Activated CD4-positive, alpha-beta T cell treated with anti-CD3 and anti-CD28 coated beads for 48 hours (primary cell): ENCODE measurements at regions not wholly inside any gene's neighbourhood (a gene's known extent, or its start where the extent isn't known, plus 50 kb on each side); places are given as distances from the start of the nearest gene placed in this dataset.

ENCODE experiments used
- DNase-seq: peaks from one replicate; pipeline ENCODE4 v3.0.0-alpha.2; 2020

DNA sequence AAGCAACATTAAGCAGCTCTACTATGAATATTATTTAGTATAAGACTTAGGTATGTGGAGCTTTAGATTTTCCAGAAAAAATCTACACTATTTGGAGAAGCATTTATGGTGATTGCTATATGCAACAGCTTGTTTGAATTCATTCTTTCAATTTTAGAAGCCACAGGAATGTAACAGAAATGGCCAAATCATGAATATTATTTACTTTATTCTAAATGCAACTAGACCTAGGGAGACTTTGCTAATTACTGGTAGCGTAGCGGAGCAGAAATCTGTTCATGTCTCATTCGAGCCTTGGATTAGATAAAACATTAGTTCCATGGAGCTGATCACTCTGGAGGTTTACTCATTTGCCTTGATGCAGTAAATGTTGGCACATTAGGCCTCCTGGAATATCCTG, 290.2 kb downstream of the ZNF608 start:
- DNase-seq: no peak

DNA sequence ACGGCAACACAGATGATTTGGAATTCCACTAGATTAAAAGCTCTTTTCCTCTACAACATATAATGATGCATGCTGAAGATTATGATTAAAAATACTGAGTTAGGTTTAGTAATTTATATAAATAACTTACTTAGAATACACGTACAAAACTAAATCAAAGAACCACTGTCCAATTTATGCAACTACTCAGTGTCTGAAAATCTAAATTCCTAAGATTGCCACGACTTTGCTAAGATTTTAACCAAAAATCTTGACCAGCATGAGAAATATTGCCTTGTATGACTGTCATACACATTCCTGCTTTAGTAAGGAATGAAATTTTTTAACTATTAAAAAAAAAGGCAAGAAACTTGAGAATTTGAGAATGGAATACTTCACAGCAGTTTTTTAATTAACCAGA, 292.4 kb downstream of the ZNF608 start:
- no peak for DNase-seq

GRCh38 chr5:124453221-124454051, 293.0 kb downstream of the ZNF608 start:
- DNase-seq: peak; percentile 4

DNA sequence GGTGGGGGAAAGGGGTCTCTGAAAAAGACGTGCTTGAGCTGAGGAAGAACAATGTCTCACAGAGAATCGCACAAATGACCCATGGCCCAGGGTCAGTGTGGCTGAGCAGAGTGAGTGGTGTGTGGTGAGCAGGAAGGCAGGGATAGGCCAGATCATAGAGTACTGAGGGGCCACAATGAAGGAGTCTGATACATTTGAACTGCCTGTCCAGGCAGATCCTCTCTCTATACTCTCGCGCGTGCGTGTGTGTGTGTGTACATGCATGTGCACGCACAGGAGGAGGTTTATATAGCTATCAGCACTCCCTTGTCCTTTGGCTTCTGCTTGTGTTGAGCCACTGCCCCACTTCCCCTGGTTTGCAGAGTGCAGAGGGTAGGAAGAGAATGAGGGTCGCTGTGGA, 294.0 kb downstream of the ZNF608 start:
- DNase-seq: no peak

DNA sequence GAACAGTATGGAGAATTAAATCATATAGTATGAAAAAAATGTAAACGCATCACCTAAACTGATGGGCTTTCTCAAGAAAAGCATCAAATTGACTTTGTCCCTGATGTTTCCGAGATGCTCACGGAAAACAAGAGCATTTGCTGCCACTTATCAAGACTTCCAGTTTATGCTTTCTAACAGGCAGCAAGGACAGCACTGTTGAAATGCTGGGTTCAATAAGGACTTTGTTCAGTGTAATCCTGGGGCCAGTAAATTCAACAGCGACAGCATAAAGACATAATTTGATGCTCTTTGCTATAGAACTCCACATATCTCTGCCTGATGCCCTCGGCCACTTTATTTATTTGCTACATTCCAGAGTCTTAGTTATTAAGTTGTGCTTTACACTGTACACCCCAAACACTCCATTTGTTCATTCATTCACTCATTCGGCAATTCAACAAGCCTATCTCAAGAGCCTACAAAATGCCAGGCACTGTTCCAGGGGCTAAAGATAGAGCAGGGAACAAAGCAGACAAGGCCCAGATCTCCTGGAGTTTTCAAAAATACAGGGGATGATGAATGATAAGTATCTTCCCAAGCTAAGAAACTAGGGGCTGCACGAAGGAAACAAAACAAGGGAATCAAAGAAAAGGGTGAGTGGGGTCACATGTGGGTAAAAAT, 294.6 kb downstream of the ZNF608 start:
- DNase-seq: no peak

- no peak for DNase-seq
Measured at GRCh38 chr5:124446120-124446519, 300.3 kb downstream of the ZNF608 start.

GRCh38 chr5:124445070-124445619, 301.3 kb downstream of the ZNF608 start:
- DNase-seq: no peak

DNA sequence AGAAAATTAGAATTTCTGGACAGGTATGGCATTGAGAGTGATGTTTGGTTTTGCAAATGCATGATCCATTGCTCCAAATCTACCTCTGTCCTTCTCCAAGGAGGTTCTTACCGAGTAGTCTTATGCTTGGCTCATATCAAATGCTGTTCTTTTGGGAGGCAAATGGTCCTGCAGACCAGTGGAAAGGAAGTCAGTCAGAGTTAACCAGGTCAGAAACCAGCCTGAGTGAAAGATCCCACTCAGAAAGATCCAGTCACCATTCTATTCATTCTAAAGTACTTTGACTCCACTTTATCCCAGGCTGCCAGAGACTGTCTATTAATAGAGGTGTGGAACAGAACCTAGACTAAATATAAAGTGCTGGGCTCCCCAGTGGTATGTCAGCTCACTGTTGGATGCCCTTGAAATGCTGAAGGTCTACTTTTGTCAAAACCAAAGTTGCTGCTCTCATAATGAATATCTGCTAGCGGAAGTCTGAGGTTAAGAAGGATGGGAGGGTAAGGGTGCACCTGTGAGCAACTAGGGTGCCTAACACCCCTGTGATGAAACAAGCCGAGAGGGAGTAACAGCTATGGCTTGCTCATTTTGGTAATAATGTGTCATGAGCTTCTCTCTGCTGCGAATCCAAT, 302.2 kb downstream of the ZNF608 start:
- no peak for DNase-seq

DNA sequence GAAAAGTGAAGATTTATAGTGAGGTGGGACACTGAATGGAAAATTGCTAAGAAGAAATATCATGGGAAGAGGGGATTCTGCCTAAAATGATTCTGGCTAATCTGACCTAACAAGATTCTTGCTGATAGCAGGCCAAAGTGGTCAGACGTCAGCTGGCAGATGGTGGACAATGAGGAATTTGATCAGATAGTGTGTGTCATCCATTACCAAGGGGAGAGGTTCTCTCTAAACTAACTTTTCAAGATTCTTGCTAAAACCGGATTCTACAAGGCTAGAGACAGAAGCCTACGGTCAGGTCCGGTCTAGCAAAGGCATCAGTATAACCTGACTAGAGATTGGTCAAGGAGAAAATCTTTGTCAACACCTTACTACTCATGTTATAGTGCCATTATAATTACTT, 306.0 kb downstream of the ZNF608 start:
- no peak for DNase-seq

GRCh38 chr5:124439609-124440008, 306.8 kb downstream of the ZNF608 start:
- no peak for DNase-seq

DNA sequence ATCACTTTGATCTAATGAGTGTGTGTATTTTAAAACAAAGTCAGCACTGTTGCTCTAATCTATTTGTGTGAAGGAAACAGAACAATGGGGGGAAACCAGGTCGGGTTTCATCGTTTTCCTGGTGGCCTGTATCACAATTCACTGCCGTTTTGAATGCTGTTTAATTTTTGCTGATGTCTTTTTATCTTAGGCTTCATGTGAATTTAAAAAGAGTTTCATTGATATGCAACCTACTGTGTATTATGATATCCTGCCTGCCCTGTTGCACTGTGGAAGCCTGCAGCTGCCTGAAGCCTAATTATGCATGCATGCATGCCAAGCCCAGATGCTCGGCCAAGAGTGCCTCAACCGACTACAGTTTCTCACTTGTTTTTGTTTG, 307.5 kb downstream of the ZNF608 start:
- no peak for DNase-seq

- DNase-seq: no peak
Measured at GRCh38 chr5:124438026-124438902, 308.2 kb downstream of the ZNF608 start.

DNA sequence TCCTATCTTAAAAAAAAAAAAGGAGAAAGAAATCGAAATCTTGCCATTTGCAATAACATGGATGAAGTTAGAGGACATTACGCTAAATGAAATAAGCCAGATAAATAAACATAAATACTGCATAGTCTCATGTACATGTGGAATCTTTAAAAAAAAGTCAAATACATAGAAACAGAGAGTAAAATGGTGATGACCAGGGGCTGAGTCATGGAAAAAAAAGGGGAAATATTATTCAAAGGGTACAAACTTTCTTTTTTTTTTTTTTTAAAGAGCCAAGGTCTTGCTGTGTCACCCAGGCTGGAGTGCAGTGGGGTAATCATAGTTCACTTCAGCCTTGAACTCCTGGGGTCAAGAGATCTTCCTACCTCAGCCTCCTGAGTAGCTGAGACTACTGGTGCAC, 310.1 kb downstream of the ZNF608 start:
- DNase-seq: no peak

GRCh38 chr5:124433170-124433569, 313.3 kb downstream of the ZNF608 start:
- DNase-seq: no peak

DNA sequence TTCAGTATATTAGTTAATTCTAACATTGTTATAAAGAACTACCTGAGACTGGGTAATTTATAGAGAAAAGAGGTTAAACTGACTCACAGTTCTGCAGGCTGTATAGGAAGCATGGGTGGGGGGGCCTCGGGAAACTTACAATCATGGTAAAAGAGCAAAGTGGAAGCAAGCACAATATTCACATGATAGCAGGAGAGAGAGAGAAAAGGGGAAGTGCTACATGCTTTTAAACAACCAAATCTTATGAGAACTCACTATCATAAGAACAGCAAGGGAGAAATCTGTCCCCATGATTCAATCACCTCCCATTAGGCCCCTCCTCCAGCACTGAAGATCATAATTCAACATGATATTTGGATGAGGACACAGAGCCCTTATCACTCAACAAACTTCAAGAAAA, 324.9 kb downstream of the ZNF608 start:
- no peak for DNase-seq

DNA sequence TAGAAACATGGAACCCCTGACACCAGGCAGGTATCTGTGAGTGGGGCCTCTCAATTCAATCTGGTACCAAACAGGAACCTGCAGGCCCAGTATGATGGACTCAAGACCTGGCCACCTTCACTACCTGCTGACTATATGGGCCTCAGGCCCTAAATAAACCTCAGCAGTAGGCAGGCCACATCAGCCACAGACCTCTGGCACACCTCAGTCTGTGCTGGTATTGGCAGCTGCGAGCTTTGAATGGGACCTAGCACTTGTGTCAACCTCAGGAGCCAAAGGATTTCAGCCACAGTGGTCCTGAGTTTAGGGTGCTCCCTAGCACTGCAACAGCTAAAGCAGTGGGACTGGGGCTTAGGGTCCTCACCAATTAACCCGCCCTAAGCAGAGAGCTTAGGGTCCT, 325.5 kb downstream of the ZNF608 start:
- no peak for DNase-seq

DNA sequence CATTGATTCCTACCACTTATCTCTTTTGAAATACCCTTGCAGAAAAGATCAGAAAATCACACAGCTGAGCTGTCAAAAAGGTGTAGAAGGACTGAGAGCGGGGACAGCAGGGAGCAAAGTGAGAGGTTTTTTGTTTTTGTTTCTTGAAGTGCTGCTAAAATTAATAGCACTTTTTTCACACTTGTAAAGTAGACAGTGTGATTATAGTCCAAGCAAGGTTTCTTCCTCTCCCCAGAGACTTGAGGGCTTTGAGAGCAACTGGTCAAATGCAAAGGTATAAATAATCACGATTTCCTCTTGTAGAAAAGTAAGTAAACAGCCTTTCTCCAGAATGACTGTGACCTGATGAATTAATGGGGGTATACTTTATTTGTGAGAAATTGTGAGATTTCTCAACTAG, 326.9 kb downstream of the ZNF608 start:
- DNase-seq: no peak

- no peak for DNase-seq
Measured at GRCh38 chr5:124418390-124418789, 328.0 kb downstream of the ZNF608 start.

DNA sequence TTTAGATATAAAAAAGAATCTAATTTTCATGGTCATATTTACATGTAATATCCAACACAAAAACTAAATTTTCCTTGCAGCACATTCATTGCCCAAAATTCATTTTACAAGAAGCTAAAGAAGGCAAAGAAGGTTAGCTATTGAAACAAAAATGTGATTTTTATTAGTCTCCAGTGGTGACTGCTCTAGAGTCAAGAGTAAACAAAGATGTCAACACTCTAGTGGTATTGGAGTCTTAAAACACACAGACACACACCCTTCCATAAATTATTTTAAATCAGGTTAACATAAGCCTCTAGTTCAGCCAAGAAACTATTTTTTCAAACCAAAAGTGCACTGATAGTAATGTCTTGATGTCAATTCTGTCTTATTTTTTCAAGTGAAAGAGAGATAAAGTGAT, 329.2 kb downstream of the ZNF608 start:
- DNase-seq: no peak

DNA sequence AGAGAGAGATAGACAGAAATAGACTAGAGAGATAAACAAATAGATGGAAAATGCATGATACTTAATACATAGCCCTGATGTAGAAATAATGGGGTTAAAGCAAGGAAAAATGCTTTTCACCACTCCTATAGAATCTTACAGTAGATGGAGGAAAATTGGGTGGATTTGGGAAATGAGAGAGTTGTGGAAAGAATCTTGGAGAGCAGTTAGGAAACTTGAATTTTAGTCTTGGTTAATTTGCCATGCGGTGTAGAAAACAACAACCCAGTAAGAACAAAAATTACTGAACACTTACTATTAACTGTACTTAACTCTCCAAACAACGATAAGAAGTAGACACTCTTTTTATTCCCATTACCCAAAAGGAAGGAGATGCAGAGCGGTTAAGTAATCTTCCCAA, 329.8 kb downstream of the ZNF608 start:
- no peak for DNase-seq

DNA sequence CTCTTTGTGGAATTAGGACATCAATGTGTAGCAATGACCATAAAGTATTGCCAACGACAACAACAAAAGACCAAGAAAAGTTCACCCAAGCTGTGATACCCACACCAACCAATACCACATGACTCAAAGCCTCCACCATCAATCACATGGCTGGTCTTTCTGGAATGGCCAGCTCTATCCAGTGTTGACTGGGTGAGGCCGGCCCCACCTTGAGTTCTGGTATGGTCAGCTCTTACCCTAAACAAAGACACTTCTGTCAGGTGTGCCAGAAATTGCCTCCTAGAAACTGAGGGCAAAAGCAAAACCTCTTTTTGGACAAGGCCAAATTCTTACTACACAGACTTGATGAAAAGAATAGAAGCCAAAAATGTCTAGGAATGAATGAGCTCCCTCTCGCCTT, 331.5 kb downstream of the ZNF608 start:
- no peak for DNase-seq

- no peak for DNase-seq
Measured at GRCh38 chr5:124410539-124411488, 335.6 kb downstream of the ZNF608 start.
